Neural crest cell (in vitro differentiated cells): ENCODE measurements at regions not wholly inside any gene's neighbourhood (a gene's known extent, or its start where the extent isn't known, plus 50 kb on each side); places are given as distances from the start of the nearest gene placed in this dataset.
"Not testable (repeated sequence)": the region's sequence is repeated elsewhere in the genome, so short reads cannot be mapped to it uniquely, and the experiment has no call there.

Source experiments
- DNase-seq: peaks from one replicate; pipeline ENCODE4 v3.0.0; 2021; ENCODE audit warnings: low read depth, mixed read lengths, low spot score
- H3K27ac Mint-ChIP-seq: one replicate; pipeline ENCODE4 v1.8.0; 2021; ENCODE audit warnings: mild to moderate bottlenecking, mixed read lengths; ENCODE audit not compliant: unreplicated experiment
- H3K27me3 Mint-ChIP-seq: 2 replicates; pipeline ENCODE4 v1.8.0; 2021; ENCODE audit warnings: low read depth, mild to moderate bottlenecking, mixed read lengths
- H3K36me3 Mint-ChIP-seq: 2 replicates; pipeline ENCODE4 v1.8.0; 2021; ENCODE audit warnings: low read depth, mild to moderate bottlenecking, mixed read lengths
- H3K4me1 Mint-ChIP-seq: 2 replicates; pipeline ENCODE4 v1.8.0; 2021; ENCODE audit warnings: mixed read lengths
- H3K4me3 Mint-ChIP-seq: one replicate; pipeline ENCODE4 v1.8.0; 2021; ENCODE audit warnings: mild to moderate bottlenecking, mixed read lengths
- H3K9me3 Mint-ChIP-seq: 2 replicates; pipeline ENCODE4 v1.8.0; 2021; ENCODE audit warnings: mixed read lengths
- CTCF ChIP-seq: fragments of 200-600 bp; sonication (generic); conservative IDR thresholded peaks from 2 replicates; pipeline ENCODE4 v1.5.0; 2021; ENCODE audit warnings: antibody characterized with exemption, mild to moderate bottlenecking

GRCh38 chrX:80578517-80579105, 158.4 kb downstream of the TENT5D start:
- no peak for DNase-seq
- Mint-ChIP-seq H3K36me3 (peaks cover 8% of the 10 kb centered on the region), H3K4me3 (no peak overlapping the region), H3K4me1 (no peaks in the 10 kb centered on the region), H3K27ac (no peak overlapping the region), H3K9me3 (peaks cover 10% of the 10 kb centered on the region), H3K27me3 (no peaks in the 10 kb centered on the region)
- TF ChIP-seq CTCF = peak; percentile 59

- not testable (repeated sequence) for H3K27me3 Mint-ChIP-seq, H3K36me3 Mint-ChIP-seq, H3K4me3 Mint-ChIP-seq, DNase-seq, H3K4me1 Mint-ChIP-seq, H3K27ac Mint-ChIP-seq
- H3K9me3 Mint-ChIP-seq = peaks cover 15% of the 10 kb centered on the region
Measured at GRCh38 chrX:80590992-80591391, 170.7 kb downstream of the TENT5D start.

- peaks cover 7% of the 10 kb centered on the region for H3K9me3 Mint-ChIP-seq
Measured at GRCh38 chrX:80602036-80602860, 182.0 kb downstream of the TENT5D start.

More at GRCh38 chrX:80602036-80602860, 182.0 kb downstream of the TENT5D start:
- Mint-ChIP-seq H3K27ac (no peak overlapping the region), H3K4me3 (no peak overlapping the region), H3K27me3 (no peaks in the 10 kb centered on the region), H3K36me3 (peaks cover 3% of the 10 kb centered on the region), H3K4me1 (no peaks in the 10 kb centered on the region)
- no peak for DNase-seq
- TF ChIP-seq CTCF = no peak
